OCI-LY3 (cell line): ENCODE measurements at regions not wholly inside any gene's neighbourhood (a gene's known extent, or its start where the extent isn't known, plus 50 kb on each side); places are given as distances from the start of the nearest gene placed in this dataset.
A peak's percentile ranks its signal among the peaks of the same experiment; 100 is the strongest.

Source experiments
- EZH2phosphoT487 ChIP-seq: fragments of 200-600 bp; shearing (Covaris generic); IDR thresholded peaks from 2 replicates; pipeline ENCODE4 v1.6.1; 2018; ENCODE audit warnings: antibody characterized with exemption, mixed run types, low read depth
- TF ChIP-seq, protein P1 (sequence below): fragments of 200-600, 300-600 bp; sonication (generic); IDR thresholded peaks from 2 replicates; pipeline ENCODE4 v1.5.1; 2014; ENCODE audit warnings: antibody characterized with exemption, low read length, low read depth

DNA sequence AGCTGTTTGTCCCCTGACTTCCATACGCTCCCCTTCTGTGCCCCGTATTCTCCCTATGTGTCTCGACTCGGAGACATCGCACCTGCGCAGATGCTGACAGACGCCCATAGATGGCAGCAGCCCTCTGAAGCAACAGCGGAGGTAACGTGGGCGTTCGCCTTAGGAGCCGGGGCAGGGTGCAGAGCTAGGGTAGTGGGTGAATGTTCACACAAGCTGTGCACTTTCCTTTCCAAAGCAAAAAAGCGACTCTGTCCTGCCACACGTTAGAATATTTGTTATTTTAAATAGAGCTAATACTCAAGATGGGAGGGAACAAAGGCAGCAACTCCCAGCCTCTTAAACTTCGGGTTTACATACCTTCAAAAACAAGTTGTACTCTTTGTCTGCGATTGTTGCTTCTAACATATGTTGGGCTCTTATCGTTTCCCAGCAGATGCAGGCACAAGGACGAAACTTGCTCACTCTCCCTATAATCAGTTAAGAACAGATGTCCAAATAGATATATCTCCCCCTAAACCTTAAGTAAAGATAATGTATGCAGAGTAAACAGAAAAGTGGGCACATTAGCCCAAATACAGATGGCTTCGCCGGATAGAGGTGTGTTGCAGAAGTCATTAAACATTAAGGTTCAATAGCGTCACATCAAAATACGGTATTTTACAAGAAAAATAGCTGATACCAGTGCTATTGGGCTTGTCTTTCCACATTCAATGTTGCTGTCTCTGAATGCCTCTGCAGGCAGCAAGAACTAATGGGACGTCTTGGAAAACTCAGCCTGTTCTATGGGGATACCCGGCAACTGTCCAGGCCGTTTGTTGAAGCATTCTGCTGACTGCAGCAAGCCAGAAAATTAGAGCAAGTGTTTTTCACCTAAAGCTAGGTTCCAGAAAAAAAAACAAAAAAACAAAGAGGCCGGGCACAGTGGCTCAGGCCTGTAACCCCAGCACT is 340.3 kb upstream of the PRKCQ start:
- TF ChIP-seq, protein P1, sequence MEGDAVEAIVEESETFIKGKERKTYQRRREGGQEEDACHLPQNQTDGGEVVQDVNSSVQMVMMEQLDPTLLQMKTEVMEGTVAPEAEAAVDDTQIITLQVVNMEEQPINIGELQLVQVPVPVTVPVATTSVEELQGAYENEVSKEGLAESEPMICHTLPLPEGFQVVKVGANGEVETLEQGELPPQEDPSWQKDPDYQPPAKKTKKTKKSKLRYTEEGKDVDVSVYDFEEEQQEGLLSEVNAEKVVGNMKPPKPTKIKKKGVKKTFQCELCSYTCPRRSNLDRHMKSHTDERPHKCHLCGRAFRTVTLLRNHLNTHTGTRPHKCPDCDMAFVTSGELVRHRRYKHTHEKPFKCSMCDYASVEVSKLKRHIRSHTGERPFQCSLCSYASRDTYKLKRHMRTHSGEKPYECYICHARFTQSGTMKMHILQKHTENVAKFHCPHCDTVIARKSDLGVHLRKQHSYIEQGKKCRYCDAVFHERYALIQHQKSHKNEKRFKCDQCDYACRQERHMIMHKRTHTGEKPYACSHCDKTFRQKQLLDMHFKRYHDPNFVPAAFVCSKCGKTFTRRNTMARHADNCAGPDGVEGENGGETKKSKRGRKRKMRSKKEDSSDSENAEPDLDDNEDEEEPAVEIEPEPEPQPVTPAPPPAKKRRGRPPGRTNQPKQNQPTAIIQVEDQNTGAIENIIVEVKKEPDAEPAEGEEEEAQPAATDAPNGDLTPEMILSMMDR: peak; percentile 71
- no peak for TF ChIP-seq EZH2phosphoT487
